Prostate gland (tissue), 2 donors: ENCODE measurements at regions not wholly inside any gene's neighbourhood (a gene's known extent, or its start where the extent isn't known, plus 50 kb on each side); places are given as distances from the start of the nearest gene placed in this dataset.

Experiments
- POLR2A ChIP-seq: fragments of 450-650 bp; IDR thresholded peaks from one replicate; pipeline ENCODE4 v1.6.1; 2016; ENCODE audit warnings: antibody characterized with exemption, mild to moderate bottlenecking
- TF ChIP-seq, protein P1 (sequence below), 4 experiments: fragments of 200-600 bp in 2 of 4; fragments of 450-650 bp in 2 of 4; sonication (generic) in 2 of 4; IDR thresholded peaks; 1 replicate in 3 of 4; 2 replicates in 1 of 4; pipeline ENCODE4 v1.5.1; 2016 to 2019; ENCODE audit warnings: antibody characterized with exemption in 4 of 4, mild to moderate bottlenecking in 2 of 4, moderate library complexity in 2 of 4

GRCh38 chr11:112859787-112860186 lies 101.4 kb upstream of the NCAM1 start:
- TF ChIP-seq, protein P1, sequence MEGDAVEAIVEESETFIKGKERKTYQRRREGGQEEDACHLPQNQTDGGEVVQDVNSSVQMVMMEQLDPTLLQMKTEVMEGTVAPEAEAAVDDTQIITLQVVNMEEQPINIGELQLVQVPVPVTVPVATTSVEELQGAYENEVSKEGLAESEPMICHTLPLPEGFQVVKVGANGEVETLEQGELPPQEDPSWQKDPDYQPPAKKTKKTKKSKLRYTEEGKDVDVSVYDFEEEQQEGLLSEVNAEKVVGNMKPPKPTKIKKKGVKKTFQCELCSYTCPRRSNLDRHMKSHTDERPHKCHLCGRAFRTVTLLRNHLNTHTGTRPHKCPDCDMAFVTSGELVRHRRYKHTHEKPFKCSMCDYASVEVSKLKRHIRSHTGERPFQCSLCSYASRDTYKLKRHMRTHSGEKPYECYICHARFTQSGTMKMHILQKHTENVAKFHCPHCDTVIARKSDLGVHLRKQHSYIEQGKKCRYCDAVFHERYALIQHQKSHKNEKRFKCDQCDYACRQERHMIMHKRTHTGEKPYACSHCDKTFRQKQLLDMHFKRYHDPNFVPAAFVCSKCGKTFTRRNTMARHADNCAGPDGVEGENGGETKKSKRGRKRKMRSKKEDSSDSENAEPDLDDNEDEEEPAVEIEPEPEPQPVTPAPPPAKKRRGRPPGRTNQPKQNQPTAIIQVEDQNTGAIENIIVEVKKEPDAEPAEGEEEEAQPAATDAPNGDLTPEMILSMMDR (IDR thresholded peaks at IDR 0.05), result no peak
- no peak for TF ChIP-seq POLR2A
